Progenitor cell of endocrine pancreas (in vitro differentiated cells): ENCODE measurements at regions not wholly inside any gene's neighbourhood (a gene's known extent, or its start where the extent isn't known, plus 50 kb on each side); places are given as distances from the start of the nearest gene placed in this dataset.

Experiments used
- DNase-seq: peaks from one replicate; pipeline ENCODE4 v3.0.0; 2021; ENCODE audit warnings: low spot score; ENCODE audit not compliant: unreplicated experiment
- H3K27ac Mint-ChIP-seq: 2 replicates; pipeline ENCODE4 v1.8.0; 2021; ENCODE audit warnings: mild to moderate bottlenecking, moderate library complexity, mixed read lengths
- H3K27me3 Mint-ChIP-seq: 2 replicates; pipeline ENCODE4 v1.8.0; 2021; ENCODE audit warnings: mixed read lengths
- H3K36me3 Mint-ChIP-seq: 2 replicates; pipeline ENCODE4 v1.8.0; 2022; ENCODE audit warnings: mixed read lengths; ENCODE audit not compliant: insufficient read depth
- H3K4me1 Mint-ChIP-seq: 2 replicates; pipeline ENCODE4 v1.8.0; 2021; ENCODE audit warnings: low read depth, mixed read lengths
- H3K4me3 Mint-ChIP-seq: 2 replicates; pipeline ENCODE4 v1.8.0; 2021; ENCODE audit warnings: low read depth, mild to moderate bottlenecking, moderate library complexity, mixed read lengths
- H3K9me3 Mint-ChIP-seq: 2 replicates; pipeline ENCODE4 v1.8.0; 2021; ENCODE audit warnings: low read depth, mixed read lengths
- TF ChIP-seq, protein P1 (sequence below): fragments of 200-600 bp; sonication (generic); IDR thresholded peaks from one replicate; pipeline ENCODE4 v1.5.0; 2021; ENCODE audit warnings: antibody characterized with exemption, mild to moderate bottlenecking; ENCODE audit not compliant: unreplicated experiment

DNA sequence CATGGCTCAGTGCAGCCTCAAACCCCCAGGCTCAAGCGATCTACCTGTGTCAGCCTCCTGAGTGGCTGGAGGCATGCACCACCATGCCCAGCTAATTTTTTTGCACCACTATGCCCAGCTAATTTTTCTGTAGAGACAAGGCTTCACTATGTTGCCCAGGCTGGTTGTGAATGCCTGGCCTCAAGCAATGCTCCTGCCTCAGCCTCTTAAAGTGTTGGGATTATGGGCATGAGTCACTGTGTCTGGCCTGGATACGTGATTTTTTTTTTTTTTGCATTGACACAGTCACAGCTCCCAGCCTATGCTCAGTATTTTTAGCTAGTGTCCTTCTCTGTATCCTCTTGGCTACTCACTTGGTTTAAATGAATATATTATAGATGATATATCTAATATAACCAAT, 377.0 kb upstream of the TNRC6C start:
- H3K27me3 Mint-ChIP-seq, result peaks cover 3% of the 10 kb centered on the region
- H3K9me3 Mint-ChIP-seq, result peaks cover 11% of the 10 kb centered on the region
- TF ChIP-seq, protein P1, sequence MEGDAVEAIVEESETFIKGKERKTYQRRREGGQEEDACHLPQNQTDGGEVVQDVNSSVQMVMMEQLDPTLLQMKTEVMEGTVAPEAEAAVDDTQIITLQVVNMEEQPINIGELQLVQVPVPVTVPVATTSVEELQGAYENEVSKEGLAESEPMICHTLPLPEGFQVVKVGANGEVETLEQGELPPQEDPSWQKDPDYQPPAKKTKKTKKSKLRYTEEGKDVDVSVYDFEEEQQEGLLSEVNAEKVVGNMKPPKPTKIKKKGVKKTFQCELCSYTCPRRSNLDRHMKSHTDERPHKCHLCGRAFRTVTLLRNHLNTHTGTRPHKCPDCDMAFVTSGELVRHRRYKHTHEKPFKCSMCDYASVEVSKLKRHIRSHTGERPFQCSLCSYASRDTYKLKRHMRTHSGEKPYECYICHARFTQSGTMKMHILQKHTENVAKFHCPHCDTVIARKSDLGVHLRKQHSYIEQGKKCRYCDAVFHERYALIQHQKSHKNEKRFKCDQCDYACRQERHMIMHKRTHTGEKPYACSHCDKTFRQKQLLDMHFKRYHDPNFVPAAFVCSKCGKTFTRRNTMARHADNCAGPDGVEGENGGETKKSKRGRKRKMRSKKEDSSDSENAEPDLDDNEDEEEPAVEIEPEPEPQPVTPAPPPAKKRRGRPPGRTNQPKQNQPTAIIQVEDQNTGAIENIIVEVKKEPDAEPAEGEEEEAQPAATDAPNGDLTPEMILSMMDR, result no peak
- no peaks in the 10 kb centered on the region for H3K4me1 Mint-ChIP-seq
- H3K36me3 Mint-ChIP-seq, result no peaks in the 10 kb centered on the region
- H3K27ac Mint-ChIP-seq, result no peak overlapping the region
- DNase-seq, result no peak
- no peak overlapping the region for H3K4me3 Mint-ChIP-seq

DNA sequence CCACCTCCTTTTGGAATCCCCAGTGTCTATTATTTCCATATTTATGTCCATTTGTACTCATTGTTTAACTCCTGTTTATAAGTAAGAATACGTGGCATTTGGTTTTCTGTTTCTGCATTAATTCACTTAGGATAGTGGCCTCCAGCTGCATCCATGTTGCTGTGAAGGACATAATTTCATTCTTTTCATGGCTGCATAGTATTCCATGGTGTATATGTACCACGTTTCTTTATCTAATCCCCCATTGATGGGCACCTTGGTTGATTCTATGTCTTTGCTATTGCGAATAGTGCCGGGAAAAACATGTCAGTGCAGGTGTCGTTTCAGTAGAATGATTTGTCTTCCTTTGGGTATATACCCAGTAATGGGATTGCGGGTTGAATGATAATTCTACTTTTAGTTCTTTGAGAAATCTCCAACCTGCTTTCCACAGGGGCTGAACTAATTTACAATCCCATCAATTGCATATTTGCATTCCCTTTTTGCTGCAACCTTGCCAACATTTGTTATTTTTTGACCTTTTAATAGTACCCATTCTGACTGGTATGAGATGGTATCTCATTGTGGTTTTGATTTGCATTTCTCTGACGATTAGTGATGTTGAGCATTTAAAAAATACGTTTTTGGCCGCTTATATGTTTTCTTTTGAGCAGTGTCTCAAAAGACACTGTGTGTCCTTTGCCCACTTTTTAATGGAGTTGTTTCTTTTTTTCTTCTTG, 373.2 kb upstream of the TNRC6C start:
- no peak for DNase-seq
- no peaks in the 10 kb centered on the region for H3K27me3 Mint-ChIP-seq
- H3K27ac Mint-ChIP-seq, result no peak overlapping the region
- no peak overlapping the region for H3K4me3 Mint-ChIP-seq
- H3K9me3 Mint-ChIP-seq, result peaks cover 24% of the 10 kb centered on the region
- TF ChIP-seq, protein P1, result no peak
- H3K36me3 Mint-ChIP-seq, result peaks cover 1% of the 10 kb centered on the region
- no peaks in the 10 kb centered on the region for H3K4me1 Mint-ChIP-seq

DNA sequence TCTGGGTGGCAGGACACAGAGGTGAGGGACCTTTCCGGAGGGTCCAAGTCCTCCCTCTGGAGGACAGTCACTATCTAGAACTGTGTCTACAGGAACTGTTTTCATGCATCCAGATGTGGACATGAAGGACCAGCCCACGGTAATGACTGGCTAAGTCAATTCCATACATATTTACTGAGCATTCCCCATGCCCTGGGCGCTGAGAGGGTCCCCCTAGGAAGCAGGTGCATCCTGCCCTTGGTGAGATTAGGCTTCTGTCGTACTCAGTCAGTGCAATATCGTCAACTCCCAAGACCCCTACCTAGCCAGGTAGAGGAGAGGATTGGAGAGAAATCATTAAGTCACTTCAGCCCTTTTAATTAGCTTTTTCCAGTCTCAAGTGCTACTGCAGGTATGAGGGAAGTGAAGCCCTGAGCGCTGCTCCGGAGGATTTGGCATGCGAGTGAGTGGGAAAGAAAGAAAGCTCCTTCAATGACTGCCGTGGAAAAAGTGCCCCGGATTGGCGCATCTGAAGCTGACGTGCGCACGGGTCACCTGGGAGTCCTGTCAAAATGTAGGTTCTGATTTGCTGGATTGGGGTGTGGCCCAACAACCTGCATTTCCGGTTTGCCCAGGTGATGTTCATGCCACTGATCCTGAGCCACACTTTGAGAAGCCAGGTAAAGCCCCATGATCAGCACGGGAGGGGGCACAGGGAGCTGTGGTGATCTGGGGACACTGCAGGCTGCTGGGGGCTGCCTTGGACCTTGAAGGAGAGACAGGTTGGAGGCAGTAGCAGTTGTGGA, 367.4 kb upstream of the TNRC6C start:
- peaks cover 14% of the 10 kb centered on the region for H3K9me3 Mint-ChIP-seq
- H3K36me3 Mint-ChIP-seq, result peaks cover 1% of the 10 kb centered on the region
- no peak for DNase-seq
- no peak overlapping the region for H3K27ac Mint-ChIP-seq
- H3K4me1 Mint-ChIP-seq, result peaks cover 13% of the 10 kb centered on the region
- H3K27me3 Mint-ChIP-seq, result peaks cover 17% of the 10 kb centered on the region
- TF ChIP-seq, protein P1, result no peak
- H3K4me3 Mint-ChIP-seq, result no peak overlapping the region

DNA sequence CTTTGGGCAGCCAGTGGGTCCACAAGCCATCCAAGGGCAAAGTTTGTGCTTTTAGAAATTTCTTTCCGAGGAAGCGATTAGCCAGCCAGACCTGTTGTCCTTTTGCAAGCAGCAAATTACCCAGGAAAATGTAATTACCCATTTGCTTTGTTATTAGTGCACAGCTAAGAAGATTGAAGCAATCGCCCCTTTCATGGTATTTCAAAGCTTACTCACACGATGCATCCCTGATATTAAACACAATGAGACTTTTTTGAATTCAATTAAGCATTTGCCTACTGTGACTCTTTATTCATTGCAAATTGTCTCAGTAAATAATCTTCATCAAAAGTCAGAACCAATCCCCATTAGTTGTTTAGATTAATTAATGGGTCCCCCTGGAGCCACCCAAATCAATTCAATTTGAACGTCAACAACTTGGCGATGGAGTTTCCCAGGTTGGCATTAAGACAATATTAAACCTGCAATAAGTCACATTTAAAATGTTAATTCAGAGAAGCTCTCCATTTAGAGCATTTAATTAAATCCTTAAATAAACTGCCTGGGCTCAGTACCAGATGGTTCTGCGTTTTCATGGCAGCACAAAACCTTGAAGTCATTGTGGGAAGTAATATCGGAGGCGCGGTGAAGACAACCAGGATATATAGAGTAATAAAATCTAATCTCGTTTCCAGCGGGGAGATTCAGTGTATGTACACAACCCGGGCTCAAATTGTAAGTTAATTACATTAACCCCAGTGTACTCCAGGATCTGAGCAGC, 366.2 kb upstream of the TNRC6C start:
- no peak overlapping the region for H3K27ac Mint-ChIP-seq
- peaks cover 5% of the 10 kb centered on the region for H3K9me3 Mint-ChIP-seq
- H3K4me3 Mint-ChIP-seq, result no peak overlapping the region
- DNase-seq, result no peak
- peaks cover 17% of the 10 kb centered on the region for H3K27me3 Mint-ChIP-seq
- H3K36me3 Mint-ChIP-seq, result no peaks in the 10 kb centered on the region
- peaks cover 13% of the 10 kb centered on the region for H3K4me1 Mint-ChIP-seq
- TF ChIP-seq, protein P1, result no peak

DNA sequence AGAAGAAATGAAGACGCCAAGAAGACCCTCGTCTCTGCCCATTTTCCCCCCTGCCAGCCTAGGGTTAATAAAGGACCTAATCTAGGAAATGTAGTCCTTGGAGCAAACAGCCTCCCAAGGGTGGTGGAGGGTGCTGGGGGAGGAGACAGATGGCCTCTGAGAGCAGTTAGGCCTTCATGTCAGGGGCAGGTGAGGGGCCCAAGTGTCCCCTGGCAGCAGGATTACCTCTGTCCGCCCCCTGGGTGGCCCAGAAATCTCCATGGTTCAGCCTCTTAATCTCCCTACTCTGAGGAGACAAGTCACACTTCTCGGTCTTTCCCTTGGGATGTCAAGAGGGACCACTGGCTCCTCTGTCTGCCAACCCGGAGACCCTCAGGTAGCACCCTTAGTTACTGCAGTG, 365.4 kb upstream of the TNRC6C start:
- Mint-ChIP-seq H3K36me3 (no peaks in the 10 kb centered on the region), H3K27ac (peak overlapping the region; percentile 40), H3K27me3 (peaks cover 19% of the 10 kb centered on the region), H3K4me1 (peaks cover 13% of the 10 kb centered on the region), H3K9me3 (no peaks in the 10 kb centered on the region), H3K4me3 (no peak overlapping the region)
- TF ChIP-seq, protein P1, result no peak
- no peak for DNase-seq
